22Rv1 (cell line): ENCODE measurements at regions not wholly inside any gene's neighbourhood (a gene's known extent, or its start where the extent isn't known, plus 50 kb on each side); places are given as distances from the start of the nearest gene placed in this dataset.
"Not testable (repeated sequence)": the region's sequence is repeated elsewhere in the genome, so short reads cannot be mapped to it uniquely, and the experiment has no call there.

Source experiments
- CTCF ChIP-seq: fragments of 450-650 bp; IDR thresholded peaks from 2 replicates; pipeline ENCODE4 v1.5.1; 2017; ENCODE audit warnings: mild to moderate bottlenecking
- ZFX ChIP-seq: fragments of 450-650 bp; IDR thresholded peaks from 2 replicates; pipeline ENCODE4 v1.6.1; 2017; ENCODE audit warnings: antibody characterized with exemption, borderline replicate concordance

GRCh38 chr17:30695265-30695811 lies 129.2 kb downstream of the CRLF3 start:
- not testable (repeated sequence) for TF ChIP-seq CTCF, ZFX
